ENCODE measurements at regions not wholly inside any gene's neighbourhood (a gene's known extent, or its start where the extent isn't known, plus 50 kb on each side); places are given as distances from the start of the nearest gene placed in this dataset.

GRCh38 chr15:36282821-36283220, 296.6 kb upstream of the CDIN1 start:
- Histone ChIP-seq H3K9ac (ENCODE audit: low read depth in 1 of 2, low read length in 2 of 2) (no peak overlapping the region), H3K36me3 (ENCODE audit: control insufficient read depth in 1 of 2, insufficient read depth in 2 of 2, low read length in 2 of 2) (no peaks in the 10 kb centered on the region), H3K9me3 (ENCODE audit: control insufficient read depth in 1 of 2, low read length in 2 of 2) (peaks cover 7 to 9% of the 10 kb centered on the region in 2 donors), H3K4me3 (ENCODE audit: low read depth in 1 of 2, low read length in 2 of 2) (no peak overlapping the region), H3K27me3 (ENCODE audit: control insufficient read depth in 1 of 2, insufficient read depth in 2 of 2, low read length in 2 of 2) (no peaks in the 10 kb centered on the region), H3K4me1 (ENCODE audit: control insufficient read depth in 1 of 2, insufficient read depth in 2 of 2, low read length in 2 of 2) (no peaks in the 10 kb centered on the region), H3K27ac (ENCODE audit: low read depth, low read length) (no peak overlapping the region)

- Histone ChIP-seq H3K9ac (ENCODE audit: low read depth in 1 of 2, low read length in 2 of 2) (no peak overlapping the region), H3K4me1 (ENCODE audit: control insufficient read depth in 1 of 2, insufficient read depth in 2 of 2, low read length in 2 of 2) (no peaks in the 10 kb centered on the region), H3K27me3 (ENCODE audit: control insufficient read depth in 1 of 2, insufficient read depth in 2 of 2, low read length in 2 of 2) (no peaks in the 10 kb centered on the region), H3K27ac (ENCODE audit: low read depth, low read length) (no peak overlapping the region), H3K4me3 (ENCODE audit: low read depth in 1 of 2, low read length in 2 of 2) (no peak overlapping the region), H3K36me3 (ENCODE audit: control insufficient read depth in 1 of 2, insufficient read depth in 2 of 2, low read length in 2 of 2) (no peaks in the 10 kb centered on the region), H3K9me3 (ENCODE audit: control insufficient read depth in 1 of 2, low read length in 2 of 2) (no peaks in the 10 kb centered on the region)
Observed at GRCh38 chr15:36284911-36285310, 294.5 kb upstream of the CDIN1 start.

GRCh38 chr15:36291501-36291900, 287.9 kb upstream of the CDIN1 start:
- Histone ChIP-seq H3K27me3 (ENCODE audit: control insufficient read depth in 1 of 2, insufficient read depth in 2 of 2, low read length in 2 of 2) (no peaks in the 10 kb centered on the region), H3K9me3 (ENCODE audit: control insufficient read depth in 1 of 2, low read length in 2 of 2) (no peaks in the 10 kb centered on the region), H3K36me3 (ENCODE audit: control insufficient read depth in 1 of 2, insufficient read depth in 2 of 2, low read length in 2 of 2) (no peaks in the 10 kb centered on the region), H3K4me3 (ENCODE audit: low read depth in 1 of 2, low read length in 2 of 2) (no peak overlapping the region), H3K4me1 (ENCODE audit: control insufficient read depth in 1 of 2, insufficient read depth in 2 of 2, low read length in 2 of 2) (no peaks in the 10 kb centered on the region), H3K27ac (ENCODE audit: low read depth, low read length) (no peak overlapping the region), H3K9ac (ENCODE audit: low read depth in 1 of 2, low read length in 2 of 2) (no peak overlapping the region)

DNA sequence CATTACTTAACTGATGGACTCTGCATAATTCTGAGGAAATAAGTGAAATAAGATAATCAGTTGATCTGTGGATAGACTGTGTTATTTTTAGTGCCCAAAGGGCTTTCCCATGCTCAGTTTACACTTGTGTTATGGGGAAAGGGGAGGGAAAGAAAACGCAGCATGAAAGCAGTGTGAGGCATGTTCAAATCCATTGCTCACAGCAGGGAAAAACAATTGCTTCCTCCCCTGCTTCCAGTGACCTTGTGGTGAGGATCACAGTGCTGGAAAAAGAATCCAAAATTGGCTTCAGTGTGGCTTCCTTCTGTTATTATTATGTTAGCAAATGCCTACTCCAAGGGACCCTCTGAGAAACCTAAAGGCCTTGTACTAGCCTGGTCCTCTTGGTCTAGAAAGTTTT, 285.1 kb upstream of the CDIN1 start:
- H3K9ac ChIP-seq (ENCODE audit: low read depth in 1 of 2, low read length in 2 of 2) = no peak overlapping the region
- no peak overlapping the region for H3K4me3 ChIP-seq (ENCODE audit: low read depth in 1 of 2, low read length in 2 of 2)
- no peaks in the 10 kb centered on the region for H3K4me1 ChIP-seq (ENCODE audit: control insufficient read depth in 1 of 2, insufficient read depth in 2 of 2, low read length in 2 of 2)
- no peaks in the 10 kb centered on the region for H3K27me3 ChIP-seq (ENCODE audit: control insufficient read depth in 1 of 2, insufficient read depth in 2 of 2, low read length in 2 of 2)
- H3K9me3 ChIP-seq (ENCODE audit: control insufficient read depth in 1 of 2, low read length in 2 of 2) = no peaks in the 10 kb centered on the region
- no peaks in the 10 kb centered on the region for H3K36me3 ChIP-seq (ENCODE audit: control insufficient read depth in 1 of 2, insufficient read depth in 2 of 2, low read length in 2 of 2)
- H3K27ac ChIP-seq (ENCODE audit: low read depth, low read length) = no peak overlapping the region

GRCh38 chr15:36301947-36302346, 277.5 kb upstream of the CDIN1 start:
- H3K4me1 ChIP-seq (ENCODE audit: control insufficient read depth in 1 of 2, insufficient read depth in 2 of 2, low read length in 2 of 2) = no peaks in the 10 kb centered on the region
- no peak overlapping the region for H3K9ac ChIP-seq (ENCODE audit: low read depth in 1 of 2, low read length in 2 of 2)
- no peak overlapping the region for H3K27ac ChIP-seq (ENCODE audit: low read depth, low read length)
- no peaks in the 10 kb centered on the region for H3K27me3 ChIP-seq (ENCODE audit: control insufficient read depth in 1 of 2, insufficient read depth in 2 of 2, low read length in 2 of 2)
- no peak overlapping the region for H3K4me3 ChIP-seq (ENCODE audit: low read depth in 1 of 2, low read length in 2 of 2)
- no peaks in the 10 kb centered on the region for H3K9me3 ChIP-seq (ENCODE audit: control insufficient read depth in 1 of 2, low read length in 2 of 2)
- no peaks in the 10 kb centered on the region for H3K36me3 ChIP-seq (ENCODE audit: control insufficient read depth in 1 of 2, insufficient read depth in 2 of 2, low read length in 2 of 2)

DNA sequence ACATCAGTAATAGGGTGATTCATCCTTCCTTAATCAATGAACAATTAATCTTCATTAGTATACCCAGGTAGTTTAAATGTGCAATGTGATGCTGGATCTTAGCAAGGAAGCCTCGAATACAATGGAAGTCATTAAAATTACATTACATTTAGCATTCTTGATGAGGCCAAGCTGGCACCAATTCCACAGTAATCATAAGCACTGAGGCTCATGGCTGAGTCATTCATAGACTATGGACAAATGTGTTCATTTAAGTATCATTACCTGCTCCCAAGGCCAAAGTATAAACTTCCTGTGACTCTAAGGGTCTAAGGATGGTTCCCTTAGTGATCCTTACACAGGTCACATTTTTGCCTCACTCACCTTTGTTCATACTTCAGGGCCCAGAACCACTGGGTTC, 266.4 kb upstream of the CDIN1 start:
- H3K4me3 ChIP-seq (ENCODE audit: low read depth in 1 of 2, low read length in 2 of 2) = no peak overlapping the region
- no peaks in the 10 kb centered on the region for H3K4me1 ChIP-seq (ENCODE audit: control insufficient read depth in 1 of 2, insufficient read depth in 2 of 2, low read length in 2 of 2)
- H3K36me3 ChIP-seq (ENCODE audit: control insufficient read depth in 1 of 2, insufficient read depth in 2 of 2, low read length in 2 of 2) = no peaks in the 10 kb centered on the region
- no peaks in the 10 kb centered on the region for H3K27me3 ChIP-seq (ENCODE audit: control insufficient read depth in 1 of 2, insufficient read depth in 2 of 2, low read length in 2 of 2)
- H3K9ac ChIP-seq (ENCODE audit: low read depth in 1 of 2, low read length in 2 of 2) = no peak overlapping the region
- H3K27ac ChIP-seq (ENCODE audit: low read depth, low read length) = no peak overlapping the region
- no peaks in the 10 kb centered on the region for H3K9me3 ChIP-seq (ENCODE audit: control insufficient read depth in 1 of 2, low read length in 2 of 2)

DNA sequence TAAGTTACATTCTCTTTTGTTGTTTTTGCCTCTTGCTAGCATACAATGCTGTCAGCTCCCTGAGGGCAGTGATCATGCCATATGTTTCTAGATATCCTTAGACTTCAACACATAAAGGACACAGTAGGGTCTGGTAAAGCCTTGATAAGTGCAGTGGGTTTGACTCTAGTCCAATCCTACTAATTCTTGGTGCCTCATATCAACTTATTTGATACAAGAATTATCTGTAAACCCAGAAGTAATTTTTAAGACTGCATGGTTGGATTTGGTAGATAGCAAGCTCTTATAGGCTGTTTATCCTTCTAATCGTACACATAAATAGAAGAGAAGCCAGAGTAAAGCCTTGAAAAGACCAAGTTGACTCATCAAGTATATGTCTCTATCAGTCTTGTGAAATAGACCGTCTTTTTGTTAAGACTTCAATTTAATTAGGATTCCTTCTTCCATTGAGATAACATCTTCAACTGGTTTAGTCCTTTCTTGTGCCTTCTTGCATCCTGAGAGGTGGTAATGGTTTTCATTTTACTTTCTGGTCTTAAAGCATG, 265.6 kb upstream of the CDIN1 start:
- H3K9ac ChIP-seq (ENCODE audit: low read depth in 1 of 2, low read length in 2 of 2) = no peak overlapping the region
- H3K36me3 ChIP-seq (ENCODE audit: control insufficient read depth in 1 of 2, insufficient read depth in 2 of 2, low read length in 2 of 2) = no peaks in the 10 kb centered on the region
- H3K4me3 ChIP-seq (ENCODE audit: low read depth in 1 of 2, low read length in 2 of 2) = no peak overlapping the region
- no peaks in the 10 kb centered on the region for H3K27me3 ChIP-seq (ENCODE audit: control insufficient read depth in 1 of 2, insufficient read depth in 2 of 2, low read length in 2 of 2)
- H3K27ac ChIP-seq (ENCODE audit: low read depth, low read length) = no peak overlapping the region
- no peaks in the 10 kb centered on the region for H3K9me3 ChIP-seq (ENCODE audit: control insufficient read depth in 1 of 2, low read length in 2 of 2)
- no peaks in the 10 kb centered on the region for H3K4me1 ChIP-seq (ENCODE audit: control insufficient read depth in 1 of 2, insufficient read depth in 2 of 2, low read length in 2 of 2)

GRCh38 chr15:36315649-36316048, 263.8 kb upstream of the CDIN1 start:
- no peaks in the 10 kb centered on the region for H3K4me1 ChIP-seq (ENCODE audit: control insufficient read depth in 1 of 2, insufficient read depth in 2 of 2, low read length in 2 of 2)
- no peak overlapping the region for H3K27ac ChIP-seq (ENCODE audit: low read depth, low read length)
- no peak overlapping the region for H3K9ac ChIP-seq (ENCODE audit: low read depth in 1 of 2, low read length in 2 of 2)
- H3K27me3 ChIP-seq (ENCODE audit: control insufficient read depth in 1 of 2, insufficient read depth in 2 of 2, low read length in 2 of 2) = no peaks in the 10 kb centered on the region
- no peaks in the 10 kb centered on the region for H3K36me3 ChIP-seq (ENCODE audit: control insufficient read depth in 1 of 2, insufficient read depth in 2 of 2, low read length in 2 of 2)
- no peaks in the 10 kb centered on the region for H3K9me3 ChIP-seq (ENCODE audit: control insufficient read depth in 1 of 2, low read length in 2 of 2)
- H3K4me3 ChIP-seq (ENCODE audit: low read depth in 1 of 2, low read length in 2 of 2) = no peak overlapping the region

GRCh38 chr15:36323615-36324014, 255.8 kb upstream of the CDIN1 start:
- no peaks in the 10 kb centered on the region for H3K36me3 ChIP-seq (ENCODE audit: control insufficient read depth in 1 of 2, insufficient read depth in 2 of 2, low read length in 2 of 2)

DNA sequence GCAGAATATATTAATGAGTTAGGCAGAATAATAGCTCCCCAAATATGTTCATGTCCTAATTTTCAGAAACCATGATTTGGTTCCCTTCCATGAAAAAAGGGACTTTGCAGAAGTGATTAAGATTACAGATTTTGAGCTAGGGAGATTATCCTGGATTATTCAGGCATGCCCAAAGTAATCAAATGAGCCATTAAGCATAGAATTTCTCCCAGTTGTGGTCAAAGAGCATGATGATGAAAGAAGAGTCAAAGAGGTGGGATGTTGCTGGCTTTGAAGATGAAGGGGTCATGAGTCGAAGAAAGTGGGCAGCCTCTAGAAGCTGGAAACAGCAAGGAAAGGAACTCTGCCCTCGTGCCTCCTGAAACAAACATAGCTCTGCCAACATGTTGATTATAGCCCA, 254.2 kb upstream of the CDIN1 start:
- no peak overlapping the region for H3K9ac ChIP-seq (ENCODE audit: low read depth in 1 of 2, low read length in 2 of 2)
- H3K27ac ChIP-seq (ENCODE audit: low read depth, low read length) = no peak overlapping the region
- H3K27me3 ChIP-seq (ENCODE audit: control insufficient read depth in 1 of 2, insufficient read depth in 2 of 2, low read length in 2 of 2) = no peaks in the 10 kb centered on the region
- H3K4me3 ChIP-seq (ENCODE audit: low read depth in 1 of 2, low read length in 2 of 2) = no peak overlapping the region
- H3K4me1 ChIP-seq (ENCODE audit: control insufficient read depth in 1 of 2, insufficient read depth in 2 of 2, low read length in 2 of 2) = no peaks in the 10 kb centered on the region
- peaks cover 0 to 3% of the 10 kb centered on the region in 2 donors for H3K9me3 ChIP-seq (ENCODE audit: control insufficient read depth in 1 of 2, low read length in 2 of 2)
- no peaks in the 10 kb centered on the region for H3K36me3 ChIP-seq (ENCODE audit: control insufficient read depth in 1 of 2, insufficient read depth in 2 of 2, low read length in 2 of 2)

More at GRCh38 chr15:36323615-36324014, 255.8 kb upstream of the CDIN1 start:
- Histone ChIP-seq H3K9me3 (ENCODE audit: control insufficient read depth in 1 of 2, low read length in 2 of 2) (peaks cover 0 to 3% of the 10 kb centered on the region in 2 donors), H3K9ac (ENCODE audit: low read depth in 1 of 2, low read length in 2 of 2) (no peak overlapping the region), H3K4me1 (ENCODE audit: control insufficient read depth in 1 of 2, insufficient read depth in 2 of 2, low read length in 2 of 2) (no peaks in the 10 kb centered on the region), H3K27ac (ENCODE audit: low read depth, low read length) (no peak overlapping the region), H3K4me3 (ENCODE audit: low read depth in 1 of 2, low read length in 2 of 2) (no peak overlapping the region), H3K27me3 (ENCODE audit: control insufficient read depth in 1 of 2, insufficient read depth in 2 of 2, low read length in 2 of 2) (no peaks in the 10 kb centered on the region)

DNA sequence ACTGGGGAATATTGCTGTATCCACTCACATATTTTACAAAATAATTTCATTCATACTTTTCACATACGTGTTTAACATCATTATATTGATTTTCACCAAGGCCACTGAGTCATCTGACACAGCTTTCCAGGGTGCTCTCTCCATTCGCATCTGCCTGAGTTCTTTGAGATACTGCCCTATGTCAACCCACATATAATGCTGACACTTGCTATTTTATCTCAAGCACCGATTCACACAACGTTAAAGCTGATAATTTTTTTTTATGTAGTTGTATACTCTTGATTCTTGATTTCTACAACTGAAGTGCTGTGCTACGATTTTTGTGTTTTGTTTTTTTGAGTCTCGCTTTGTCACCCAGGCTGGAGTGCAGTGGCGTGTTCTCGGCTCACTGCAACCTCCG, 249.8 kb upstream of the CDIN1 start:
- H3K4me3 ChIP-seq (ENCODE audit: low read depth in 1 of 2, low read length in 2 of 2) = no peak overlapping the region
- no peaks in the 10 kb centered on the region for H3K4me1 ChIP-seq (ENCODE audit: control insufficient read depth in 1 of 2, insufficient read depth in 2 of 2, low read length in 2 of 2)
- H3K9ac ChIP-seq (ENCODE audit: low read depth in 1 of 2, low read length in 2 of 2) = no peak overlapping the region
- no peak overlapping the region for H3K27ac ChIP-seq (ENCODE audit: low read depth, low read length)
- H3K36me3 ChIP-seq (ENCODE audit: control insufficient read depth in 1 of 2, insufficient read depth in 2 of 2, low read length in 2 of 2) = no peaks in the 10 kb centered on the region
- no peaks in the 10 kb centered on the region for H3K27me3 ChIP-seq (ENCODE audit: control insufficient read depth in 1 of 2, insufficient read depth in 2 of 2, low read length in 2 of 2)
- H3K9me3 ChIP-seq (ENCODE audit: control insufficient read depth in 1 of 2, low read length in 2 of 2) = peaks cover 0 to 3% of the 10 kb centered on the region in 2 donors

All from duodenal mucosa (tissue), 2 donors.